ENCODE measurements at regions not wholly inside any gene's neighbourhood (a gene's known extent, or its start where the extent isn't known, plus 50 kb on each side); places are given as distances from the start of the nearest gene placed in this dataset.

DNA sequence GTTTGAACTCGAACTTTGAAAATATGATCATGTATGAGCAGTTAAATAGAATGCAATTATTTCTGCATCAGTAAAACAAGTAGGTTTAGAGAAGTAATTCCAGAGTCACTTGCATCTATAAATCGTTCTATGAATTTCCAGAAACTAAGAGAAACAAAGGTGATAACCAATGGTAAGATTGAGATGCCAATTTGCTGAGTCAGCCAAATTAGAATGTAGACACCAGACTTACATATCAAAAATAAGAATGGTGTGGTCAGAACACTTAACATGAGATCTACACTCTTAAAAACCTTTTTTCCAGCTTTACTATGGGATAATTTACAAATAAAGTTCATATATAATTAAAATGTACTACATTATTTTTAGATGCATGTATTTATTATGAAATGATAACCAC is 1435.9 kb downstream of the OTOL1 start:
- DNase-seq (ENCODE audit: low read depth): no peak
- no peak overlapping the region for H3K4me3 ChIP-seq (ENCODE audit: low read length)
- TF ChIP-seq CTCF (IDR thresholded peaks at IDR 0.05; ENCODE audit: insufficient read depth, low read depth, low read length, missing control alignments): no peak

GRCh38 chr3:162933656-162934055 is 1437.0 kb downstream of the OTOL1 start:
- no peak for DNase-seq (ENCODE audit: low read depth)
- no peak for TF ChIP-seq CTCF (IDR thresholded peaks at IDR 0.05; ENCODE audit: insufficient read depth, low read depth, low read length, missing control alignments)

GRCh38 chr3:162936706-162937105 is 1440.1 kb downstream of the OTOL1 start:
- DNase-seq (ENCODE audit: low read depth): no peak
- TF ChIP-seq CTCF (IDR thresholded peaks at IDR 0.05; ENCODE audit: insufficient read depth, low read depth, low read length, missing control alignments): no peak
- no peak overlapping the region for H3K4me3 ChIP-seq (ENCODE audit: low read length)

More at GRCh38 chr3:162933656-162934055, 1437.0 kb downstream of the OTOL1 start:
- H3K4me3 ChIP-seq (ENCODE audit: low read length): no peak overlapping the region

DNA sequence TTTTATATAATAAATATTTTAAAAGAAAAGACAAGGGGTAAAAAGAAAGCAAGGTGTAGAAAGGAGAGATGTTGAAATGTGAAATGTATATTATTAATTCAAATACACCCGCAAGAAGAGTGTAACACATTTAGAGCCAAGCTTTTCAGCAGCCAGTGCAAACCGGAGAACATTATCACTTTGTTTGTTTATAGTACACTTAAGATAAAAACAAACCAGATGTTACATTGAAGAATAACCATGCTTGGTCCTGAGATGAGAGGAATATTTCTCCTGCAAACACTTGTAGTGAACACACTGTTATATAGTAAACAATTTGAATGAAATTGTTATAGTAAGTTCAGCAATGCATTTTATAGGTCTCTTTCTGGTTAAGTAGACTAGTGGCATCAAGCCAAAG is 1441.5 kb downstream of the OTOL1 start:
- H3K4me3 ChIP-seq (ENCODE audit: low read length): no peak overlapping the region
- DNase-seq (ENCODE audit: low read depth): no peak
- no peak for TF ChIP-seq CTCF (IDR thresholded peaks at IDR 0.05; ENCODE audit: insufficient read depth, low read depth, low read length, missing control alignments)

GRCh38 chr3:162945626-162946025 is 1449.0 kb downstream of the OTOL1 start:
- H3K4me3 ChIP-seq (ENCODE audit: low read length): no peak overlapping the region
- no peak for TF ChIP-seq CTCF (IDR thresholded peaks at IDR 0.05; ENCODE audit: insufficient read depth, low read depth, low read length, missing control alignments)

DNA sequence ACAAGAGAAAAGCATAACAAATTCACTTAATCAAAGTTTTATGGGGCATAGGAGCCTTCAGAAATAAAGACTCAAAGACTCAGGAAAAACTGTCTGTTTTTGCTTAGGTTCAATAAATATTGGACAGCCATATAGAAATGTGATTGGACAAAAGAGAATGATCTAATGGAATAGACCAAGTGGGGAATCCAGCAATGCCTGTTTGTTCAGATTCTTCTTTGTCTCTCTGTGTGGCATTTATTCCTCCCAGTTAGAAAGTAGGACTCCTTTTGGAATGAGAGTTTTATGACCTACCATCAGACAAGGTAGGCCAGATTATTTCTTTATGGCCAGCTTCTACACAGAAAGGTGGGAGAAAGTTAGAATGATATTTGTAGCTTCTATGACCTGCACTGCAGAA is 1460.1 kb downstream of the OTOL1 start:
- DNase-seq (ENCODE audit: low read depth): peak; percentile 16
- TF ChIP-seq CTCF (IDR thresholded peaks at IDR 0.05; ENCODE audit: insufficient read depth, low read depth, low read length, missing control alignments): no peak
- no peak overlapping the region for H3K4me3 ChIP-seq (ENCODE audit: low read length)

More at GRCh38 chr3:162945626-162946025, 1449.0 kb downstream of the OTOL1 start:
- peak; percentile 36 for DNase-seq (ENCODE audit: low read depth)

- no peak overlapping the region for H3K4me3 ChIP-seq (ENCODE audit: low read length)
- DNase-seq (ENCODE audit: low read depth): no peak
- no peak for TF ChIP-seq CTCF (IDR thresholded peaks at IDR 0.05; ENCODE audit: insufficient read depth, low read depth, low read length, missing control alignments)
Observed at GRCh38 chr3:162960269-162960668, 1463.7 kb downstream of the OTOL1 start.

All from epithelial cell of esophagus (primary cell).